ENCODE measurements at regions not wholly inside any gene's neighbourhood (a gene's known extent, or its start where the extent isn't known, plus 50 kb on each side); places are given as distances from the start of the nearest gene placed in this dataset.
A peak's percentile ranks its signal among the peaks of the same experiment; 100 is the strongest.

DNA sequence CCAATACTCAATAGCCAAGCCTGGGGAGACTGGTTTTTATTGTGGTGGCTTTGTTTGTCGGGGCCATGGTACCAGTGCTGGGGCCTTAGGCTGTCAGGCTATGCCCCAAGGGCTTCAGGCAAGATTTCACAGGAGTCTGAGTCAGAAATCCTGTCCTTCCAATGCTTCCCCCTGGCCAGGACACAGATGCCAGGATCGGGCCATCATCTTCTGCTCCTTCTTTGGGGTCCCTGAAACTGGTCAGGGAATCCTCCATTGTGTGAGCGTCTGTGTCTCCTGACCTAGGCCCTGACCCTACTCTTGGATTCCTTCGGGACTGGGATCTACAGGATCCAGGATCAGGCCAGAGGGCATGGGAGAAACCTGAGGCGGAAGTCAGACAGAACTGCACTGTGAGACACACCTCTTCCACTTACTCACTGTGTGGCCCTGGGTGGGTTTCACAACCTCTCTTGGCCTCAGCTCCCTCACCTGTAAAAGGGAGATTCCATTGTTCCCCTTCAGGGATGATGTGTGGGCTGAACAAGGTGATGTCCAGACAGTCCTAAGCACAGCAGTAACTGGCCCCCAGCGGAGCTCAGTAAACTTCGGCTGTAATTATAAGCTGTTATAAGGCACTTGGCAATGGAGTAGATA lies 292.7 kb downstream of the UACA start:
- Histone ChIP-seq H3K27me3 (peaks cover 0 to 14% of the 10 kb centered on the region in 2 donors), H3K27ac (no peak overlapping the region), H3K4me3 (no peak overlapping the region), H3K4me1 (peaks cover 16 to 26% of the 10 kb centered on the region in 2 donors), H3K9me3 (no peaks in the 10 kb centered on the region), H3K36me3 (no peaks in the 10 kb centered on the region)
- TF ChIP-seq, protein P1, sequence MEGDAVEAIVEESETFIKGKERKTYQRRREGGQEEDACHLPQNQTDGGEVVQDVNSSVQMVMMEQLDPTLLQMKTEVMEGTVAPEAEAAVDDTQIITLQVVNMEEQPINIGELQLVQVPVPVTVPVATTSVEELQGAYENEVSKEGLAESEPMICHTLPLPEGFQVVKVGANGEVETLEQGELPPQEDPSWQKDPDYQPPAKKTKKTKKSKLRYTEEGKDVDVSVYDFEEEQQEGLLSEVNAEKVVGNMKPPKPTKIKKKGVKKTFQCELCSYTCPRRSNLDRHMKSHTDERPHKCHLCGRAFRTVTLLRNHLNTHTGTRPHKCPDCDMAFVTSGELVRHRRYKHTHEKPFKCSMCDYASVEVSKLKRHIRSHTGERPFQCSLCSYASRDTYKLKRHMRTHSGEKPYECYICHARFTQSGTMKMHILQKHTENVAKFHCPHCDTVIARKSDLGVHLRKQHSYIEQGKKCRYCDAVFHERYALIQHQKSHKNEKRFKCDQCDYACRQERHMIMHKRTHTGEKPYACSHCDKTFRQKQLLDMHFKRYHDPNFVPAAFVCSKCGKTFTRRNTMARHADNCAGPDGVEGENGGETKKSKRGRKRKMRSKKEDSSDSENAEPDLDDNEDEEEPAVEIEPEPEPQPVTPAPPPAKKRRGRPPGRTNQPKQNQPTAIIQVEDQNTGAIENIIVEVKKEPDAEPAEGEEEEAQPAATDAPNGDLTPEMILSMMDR (IDR thresholded peaks at IDR 0.05): no peak
- DNase-seq (no peak), ATAC-seq (no peak)
- intact Hi-C loops (cut with DNase I): no loop called here

DNA sequence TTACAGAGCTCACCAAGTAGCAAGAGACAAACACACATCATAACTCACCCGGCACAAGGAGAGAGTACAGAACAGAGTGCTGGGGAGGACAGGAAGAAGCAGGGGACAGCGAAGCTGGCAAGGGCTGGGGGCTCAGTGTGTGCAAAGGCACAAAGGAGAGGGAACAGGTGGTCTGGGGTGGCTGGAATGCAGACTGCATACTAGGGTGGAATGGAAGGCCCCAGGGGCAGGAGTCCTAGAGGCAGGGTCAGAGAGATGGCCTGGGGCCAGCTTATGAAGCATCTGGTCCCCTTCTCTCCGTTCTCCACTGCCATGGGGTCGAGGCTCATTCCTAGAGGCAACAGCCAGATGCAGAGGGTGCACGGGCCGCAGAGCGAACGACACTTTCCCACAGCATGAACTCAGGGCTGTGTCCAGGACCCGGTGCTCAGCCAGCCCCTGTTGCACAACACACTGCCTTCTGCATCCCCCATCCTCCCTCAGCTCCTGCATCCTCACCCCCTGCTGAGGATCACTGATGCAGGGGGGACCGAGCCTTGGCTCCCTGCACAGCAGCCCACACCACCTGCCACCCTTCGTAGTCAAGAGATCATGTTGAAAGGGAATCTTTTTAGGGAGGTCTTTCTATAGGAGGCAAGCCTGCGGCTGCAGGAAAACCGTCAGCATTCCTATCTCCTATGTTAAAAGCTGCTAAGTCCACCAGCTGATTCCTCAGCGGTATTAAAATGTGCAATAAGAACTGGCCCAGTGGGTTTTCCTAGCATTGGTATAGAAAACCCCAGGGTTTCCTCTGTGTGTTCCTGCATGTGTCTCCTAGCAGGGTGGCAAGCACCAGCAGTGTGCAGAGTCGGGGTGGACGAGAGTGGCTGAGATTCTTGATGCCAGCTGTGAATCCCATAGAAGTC lies 293.5 kb downstream of the UACA start:
- no peak overlapping the region for H3K27ac ChIP-seq
- intact Hi-C loops (cut with DNase I): no loop called here
- TF ChIP-seq, protein P1 (IDR thresholded peaks at IDR 0.05): no peak
- H3K4me1 ChIP-seq: peaks cover 16 to 18% of the 10 kb centered on the region in 2 donors
- no peak for DNase-seq
- H3K27me3 ChIP-seq: peaks cover 0 to 14% of the 10 kb centered on the region in 2 donors
- H3K4me3 ChIP-seq: no peak overlapping the region
- ATAC-seq: no peak
- no peaks in the 10 kb centered on the region for H3K9me3 ChIP-seq
- H3K36me3 ChIP-seq: no peaks in the 10 kb centered on the region

DNA sequence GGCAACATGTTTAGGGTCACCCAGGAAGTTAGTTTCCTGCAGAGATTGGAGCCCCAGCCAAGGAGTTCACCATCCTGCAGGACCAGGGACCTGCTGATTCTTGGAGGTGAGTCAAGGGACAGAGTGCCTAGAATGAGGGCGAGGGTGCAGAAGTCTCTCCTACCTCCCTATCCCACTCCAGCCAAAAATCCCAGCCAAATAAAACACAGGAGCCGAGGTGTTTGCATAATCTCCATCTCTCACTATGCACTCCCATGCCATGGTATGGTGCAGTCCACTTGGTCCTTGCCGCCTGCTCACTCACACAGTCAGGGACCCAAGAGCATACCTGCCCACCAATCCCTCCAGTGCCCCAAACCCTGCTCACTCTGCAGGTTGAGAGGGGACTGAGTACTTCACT lies 294.2 kb downstream of the UACA start:
- H3K4me1 ChIP-seq: peaks cover 10 to 11% of the 10 kb centered on the region in 2 donors
- no peak for DNase-seq
- ATAC-seq: no peak
- no peaks in the 10 kb centered on the region for H3K9me3 ChIP-seq
- no peaks in the 10 kb centered on the region for H3K36me3 ChIP-seq
- intact Hi-C loops (cut with DNase I): no loop called here
- no peak overlapping the region for H3K4me3 ChIP-seq
- no peak overlapping the region for H3K27ac ChIP-seq
- peaks cover 0 to 14% of the 10 kb centered on the region in 2 donors for H3K27me3 ChIP-seq
- TF ChIP-seq, protein P1 (IDR thresholded peaks at IDR 0.05): no peak

DNA sequence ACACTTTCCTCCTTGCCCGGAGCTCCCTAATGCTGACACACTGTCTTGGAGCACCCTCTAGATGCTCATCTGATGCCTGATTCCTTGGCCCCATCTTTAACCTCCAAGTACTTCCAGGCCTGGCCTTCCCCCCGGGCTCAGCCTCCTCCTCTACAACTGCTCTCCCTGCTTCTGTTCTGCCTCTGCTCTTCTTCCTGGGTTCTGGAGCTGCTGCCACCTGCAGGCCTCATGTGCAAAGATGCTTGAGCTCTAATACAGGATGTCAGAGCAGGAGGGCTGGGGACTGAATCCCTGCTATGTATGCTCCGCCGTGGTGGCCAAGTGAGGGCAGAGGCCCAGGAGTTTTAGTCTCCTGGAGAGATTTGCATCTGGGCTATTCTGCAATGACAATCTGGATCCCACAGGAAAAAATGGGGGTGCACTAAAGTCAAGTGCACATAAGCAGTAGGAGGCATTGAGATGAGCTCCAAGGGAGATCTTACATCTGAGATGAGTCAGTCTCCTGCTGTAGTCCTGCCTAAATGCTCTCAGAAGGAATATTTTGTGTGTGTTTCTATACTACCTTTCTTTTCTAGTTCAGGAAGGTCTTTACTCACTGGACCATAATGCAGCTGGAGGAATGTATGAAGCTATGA lies 296.3 kb downstream of the UACA start:
- Histone ChIP-seq H3K4me1 (peaks cover 4 to 16% of the 10 kb centered on the region in 2 donors), H3K36me3 (no peaks in the 10 kb centered on the region), H3K27ac (no peak overlapping the region), H3K27me3 (peaks cover 0 to 14% of the 10 kb centered on the region in 2 donors), H3K9me3 (no peaks in the 10 kb centered on the region), H3K4me3 (no peak overlapping the region)
- DNase-seq (peak in 2 of 4 donors; percentile 56 to 64), ATAC-seq (peak; percentile 81)
- intact Hi-C loops (cut with DNase I): no loop called here
- TF ChIP-seq, protein P1 (IDR thresholded peaks at IDR 0.05): peak; percentile 44 to 59

DNA sequence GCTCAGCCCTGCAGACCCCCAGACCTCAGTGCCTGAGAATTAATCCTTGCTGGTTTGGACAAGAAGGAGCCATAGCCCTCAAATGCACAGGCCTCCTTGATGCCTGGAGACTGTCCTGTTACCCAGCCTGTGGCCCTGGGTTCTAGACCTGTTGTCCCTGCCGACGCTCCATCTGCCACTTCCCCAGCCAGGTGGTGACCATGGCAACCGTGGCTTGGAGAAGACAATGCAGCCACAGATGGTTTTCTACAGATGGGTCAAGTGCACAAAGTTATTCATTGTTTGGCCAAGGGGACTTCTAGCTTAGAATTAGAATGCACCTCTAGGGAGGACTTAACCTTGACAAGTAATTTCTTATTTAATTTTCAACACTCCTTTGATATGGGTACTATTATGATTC lies 297.1 kb downstream of the UACA start:
- H3K36me3 ChIP-seq: no peaks in the 10 kb centered on the region
- H3K4me1 ChIP-seq: peaks cover 4 to 16% of the 10 kb centered on the region in 2 donors
- no peaks in the 10 kb centered on the region for H3K9me3 ChIP-seq
- TF ChIP-seq, protein P1 (IDR thresholded peaks at IDR 0.05): no peak
- no peak for ATAC-seq
- no peak for DNase-seq
- no peak overlapping the region for H3K27ac ChIP-seq
- intact Hi-C loops (cut with DNase I): no loop called here
- H3K4me3 ChIP-seq: no peak overlapping the region
- peaks cover 0 to 14% of the 10 kb centered on the region in 2 donors for H3K27me3 ChIP-seq
